SK-N-SH (cell line): ENCODE measurements at regions not wholly inside any gene's neighbourhood (a gene's known extent, or its start where the extent isn't known, plus 50 kb on each side); places are given as distances from the start of the nearest gene placed in this dataset.

ENCODE experiments used
- CTCF ChIP-seq: fragments of 200-600 bp; sonication (generic); IDR thresholded peaks from 2 replicates; pipeline ENCODE4 v1.6.1; 2017; ENCODE audit warnings: antibody characterized with exemption, mild to moderate bottlenecking, moderate library complexity
- EP300 ChIP-seq, 2 experiments: IDR thresholded peaks; 2 replicates each; pipeline versions ENCODE4 v1.4.0 to v1.6.1; 2012; ENCODE audit warnings: borderline replicate concordance in 1 of 2, low read depth in 1 of 2, low read length in 1 of 2
- JUND ChIP-seq: IDR thresholded peaks from 2 replicates; pipeline ENCODE4 v1.4.0; 2012
- MAX ChIP-seq: IDR thresholded peaks from 2 replicates; pipeline ENCODE4 v1.4.0; 2012; ENCODE audit warnings: low read depth
- NRF1 ChIP-seq: IDR thresholded peaks from 2 replicates; pipeline ENCODE4 v1.6.1; 2012; ENCODE audit warnings: low read depth, mild to moderate bottlenecking, low read length
- POLR2AphosphoS5 ChIP-seq: IDR thresholded peaks from 2 replicates; pipeline ENCODE4 v1.6.1; 2012; ENCODE audit warnings: low read depth, low read length
- REST ChIP-seq: IDR thresholded peaks from 2 replicates; pipeline ENCODE4 v1.6.1; 2012; ENCODE audit warnings: mild to moderate bottlenecking, low read depth, low read length, moderate library complexity
- SIN3A ChIP-seq: IDR thresholded peaks from 2 replicates; pipeline ENCODE4 v1.6.1; 2012; ENCODE audit warnings: low read depth, mild to moderate bottlenecking, low read length, moderate library complexity, borderline replicate concordance
- TAF1 ChIP-seq: IDR thresholded peaks from 2 replicates; pipeline ENCODE4 v1.6.1; 2012; ENCODE audit warnings: low read depth, mild to moderate bottlenecking, low read length, moderate library complexity, borderline replicate concordance
- TCF12 ChIP-seq: IDR thresholded peaks from 2 replicates; pipeline ENCODE4 v1.4.0; 2012
- USF1 ChIP-seq: IDR thresholded peaks from 2 replicates; pipeline ENCODE4 v1.4.0; 2012; ENCODE audit warnings: low read depth, borderline replicate concordance
- USF2 ChIP-seq: fragments of 150-350 bp; IDR thresholded peaks from 2 replicates; pipeline ENCODE4 v1.6.1; 2017; ENCODE audit warnings: antibody characterized with exemption, low read length, low read depth, borderline replicate concordance
- YY1 ChIP-seq: IDR thresholded peaks from 2 replicates; pipeline ENCODE4 v1.4.0; 2012; ENCODE audit warnings: low read depth, mild to moderate bottlenecking
- ZBTB33 ChIP-seq: IDR thresholded peaks from 2 replicates; pipeline ENCODE4 v1.4.0; 2012; ENCODE audit warnings: low read depth, borderline replicate concordance

- TF ChIP-seq MAX (no peak), JUND (no peak), CTCF (no peak), TAF1 (no peak), ZBTB33 (no peak), YY1 (no peak), EP300 (IDR thresholded peaks at IDR 0.05; ENCODE audit: borderline replicate concordance in 1 of 2, low read depth in 1 of 2, low read length in 1 of 2) (no peak), USF1 (no peak), POLR2AphosphoS5 (no peak), REST (no peak), SIN3A (no peak), TCF12 (no peak), USF2 (no peak), NRF1 (no peak)
Observed at GRCh38 chr2:189258616-189259365, 79.2 kb upstream of the COL5A2 start.
